BE2C (cell line): ENCODE measurements at regions not wholly inside any gene's neighbourhood (a gene's known extent, or its start where the extent isn't known, plus 50 kb on each side); places are given as distances from the start of the nearest gene placed in this dataset.
"Not testable (repeated sequence)": the region's sequence is repeated elsewhere in the genome, so short reads cannot be mapped to it uniquely, and the experiment has no call there.

Experiments
- DNase-seq: peaks from one replicate; pipeline ENCODE4 v3.0.0-alpha.2; 2020
- H3K27me3 ChIP-seq: fragments of 250-450 bp; sonication (Bioruptor Pico); 2 replicates; pipeline ENCODE4 v1.5.1; 2020; ENCODE audit warnings: mild to moderate bottlenecking
- H3K36me3 ChIP-seq: fragments of 250-450 bp; sonication (Bioruptor Pico); 2 replicates; pipeline ENCODE4 v1.5.1; 2020; ENCODE audit warnings: mild to moderate bottlenecking
- H3K4me1 ChIP-seq: fragments of 250-450 bp; sonication (Bioruptor Pico); 2 replicates; pipeline ENCODE4 v1.5.1; 2020
- H3K4me3 ChIP-seq: 2 replicates; pipeline ENCODE4 v1.5.1; 2011; ENCODE audit warnings: low read depth, low read length
- H3K9me3 ChIP-seq: fragments of 250-450 bp; sonication (Bioruptor Pico); 2 replicates; pipeline ENCODE4 v1.5.1; 2020
- TF ChIP-seq, protein P1 (sequence below): IDR thresholded peaks from 2 replicates; pipeline ENCODE4 v1.5.1; 2012; ENCODE audit warnings: mild to moderate bottlenecking, low read depth, low read length

DNA sequence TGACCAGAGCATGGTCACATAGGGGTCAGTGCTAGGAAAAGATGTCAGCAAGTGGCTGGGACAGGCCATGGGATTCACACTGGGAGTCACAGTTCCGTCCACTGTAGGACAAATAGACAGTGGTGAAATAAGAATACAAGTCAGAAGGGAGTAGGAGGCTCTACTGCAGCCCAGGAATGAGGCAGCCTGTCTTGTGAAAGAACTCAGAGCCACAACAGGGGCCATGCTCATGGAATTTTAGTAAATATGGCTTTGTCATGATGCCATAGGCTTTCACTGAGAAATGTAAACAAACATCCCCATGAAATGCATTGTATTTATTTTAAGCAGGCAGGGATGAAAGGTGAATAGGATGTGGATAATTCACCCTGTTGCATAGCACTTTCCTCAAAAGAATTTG, 504.3 kb downstream of the SOX11 start:
- TF ChIP-seq, protein P1, sequence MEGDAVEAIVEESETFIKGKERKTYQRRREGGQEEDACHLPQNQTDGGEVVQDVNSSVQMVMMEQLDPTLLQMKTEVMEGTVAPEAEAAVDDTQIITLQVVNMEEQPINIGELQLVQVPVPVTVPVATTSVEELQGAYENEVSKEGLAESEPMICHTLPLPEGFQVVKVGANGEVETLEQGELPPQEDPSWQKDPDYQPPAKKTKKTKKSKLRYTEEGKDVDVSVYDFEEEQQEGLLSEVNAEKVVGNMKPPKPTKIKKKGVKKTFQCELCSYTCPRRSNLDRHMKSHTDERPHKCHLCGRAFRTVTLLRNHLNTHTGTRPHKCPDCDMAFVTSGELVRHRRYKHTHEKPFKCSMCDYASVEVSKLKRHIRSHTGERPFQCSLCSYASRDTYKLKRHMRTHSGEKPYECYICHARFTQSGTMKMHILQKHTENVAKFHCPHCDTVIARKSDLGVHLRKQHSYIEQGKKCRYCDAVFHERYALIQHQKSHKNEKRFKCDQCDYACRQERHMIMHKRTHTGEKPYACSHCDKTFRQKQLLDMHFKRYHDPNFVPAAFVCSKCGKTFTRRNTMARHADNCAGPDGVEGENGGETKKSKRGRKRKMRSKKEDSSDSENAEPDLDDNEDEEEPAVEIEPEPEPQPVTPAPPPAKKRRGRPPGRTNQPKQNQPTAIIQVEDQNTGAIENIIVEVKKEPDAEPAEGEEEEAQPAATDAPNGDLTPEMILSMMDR = no peak
- H3K36me3 ChIP-seq = no peaks in the 10 kb centered on the region
- no peaks in the 10 kb centered on the region for H3K4me1 ChIP-seq
- H3K4me3 ChIP-seq = no peak overlapping the region
- no peak for DNase-seq
- H3K27me3 ChIP-seq = no peaks in the 10 kb centered on the region
- H3K9me3 ChIP-seq = no peaks in the 10 kb centered on the region

GRCh38 chr2:6198370-6198919, 506.3 kb downstream of the SOX11 start:
- H3K4me1 ChIP-seq, H3K4me3 ChIP-seq, H3K27me3 ChIP-seq, DNase-seq, H3K36me3 ChIP-seq, H3K9me3 ChIP-seq: not testable (repeated sequence)

DNA sequence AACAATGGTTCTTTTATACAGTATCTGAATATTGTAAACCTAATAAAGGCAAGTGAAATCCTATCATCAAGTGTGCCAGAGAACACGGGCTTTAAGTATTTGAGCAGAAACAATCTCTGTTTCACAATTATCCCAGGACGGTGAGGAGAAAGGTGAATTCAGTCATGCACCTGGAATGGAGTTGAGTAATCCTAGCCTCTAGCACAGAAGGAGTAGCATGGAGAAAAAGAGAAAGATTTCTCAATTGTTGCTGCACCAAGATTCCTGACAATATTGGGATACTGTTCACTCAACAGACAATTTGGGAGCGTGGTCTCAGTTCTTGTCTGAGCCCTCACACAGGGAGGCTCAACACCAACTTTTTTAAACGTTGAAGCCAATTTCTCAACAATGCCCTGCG, 510.6 kb downstream of the SOX11 start:
- no peak for DNase-seq
- H3K9me3 ChIP-seq = no peaks in the 10 kb centered on the region
- H3K4me3 ChIP-seq = no peak overlapping the region
- no peaks in the 10 kb centered on the region for H3K36me3 ChIP-seq
- no peaks in the 10 kb centered on the region for H3K27me3 ChIP-seq
- TF ChIP-seq, protein P1 = no peak
- no peaks in the 10 kb centered on the region for H3K4me1 ChIP-seq

DNA sequence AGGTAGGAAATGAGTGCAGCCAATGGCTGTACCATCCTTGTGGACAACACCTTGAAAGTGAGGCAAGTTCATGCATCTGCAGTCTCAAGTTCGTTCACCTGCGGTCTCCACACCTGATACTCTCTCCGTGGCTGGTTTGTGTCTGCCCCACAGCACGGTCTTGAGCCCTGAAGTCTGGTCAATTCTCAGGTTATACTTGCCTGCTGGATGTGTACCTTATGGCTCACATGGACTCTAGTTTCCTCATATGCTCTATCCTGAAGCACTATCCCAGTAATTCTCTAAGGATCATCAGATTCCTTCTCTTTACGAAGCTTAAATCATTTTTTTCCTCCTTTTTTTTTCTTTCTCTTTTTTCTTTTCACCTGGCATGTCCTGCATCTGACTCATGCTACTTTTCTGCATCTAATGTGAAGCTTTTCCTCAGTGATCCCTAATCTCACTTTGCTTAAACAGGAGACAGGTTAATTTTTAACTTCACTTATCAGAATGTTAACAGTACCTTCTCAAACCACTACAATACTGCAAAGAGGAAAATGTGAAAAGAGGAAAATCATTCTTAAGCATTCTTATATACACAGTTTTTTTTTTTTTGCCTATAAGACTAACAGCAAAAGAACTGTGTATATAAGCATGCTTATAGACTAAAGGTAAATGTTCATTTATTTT, 511.2 kb downstream of the SOX11 start:
- H3K9me3 ChIP-seq = no peaks in the 10 kb centered on the region
- no peak for DNase-seq
- H3K4me3 ChIP-seq = no peak overlapping the region
- H3K4me1 ChIP-seq = no peaks in the 10 kb centered on the region
- H3K27me3 ChIP-seq = no peaks in the 10 kb centered on the region
- H3K36me3 ChIP-seq = no peaks in the 10 kb centered on the region
- TF ChIP-seq, protein P1 = no peak

DNA sequence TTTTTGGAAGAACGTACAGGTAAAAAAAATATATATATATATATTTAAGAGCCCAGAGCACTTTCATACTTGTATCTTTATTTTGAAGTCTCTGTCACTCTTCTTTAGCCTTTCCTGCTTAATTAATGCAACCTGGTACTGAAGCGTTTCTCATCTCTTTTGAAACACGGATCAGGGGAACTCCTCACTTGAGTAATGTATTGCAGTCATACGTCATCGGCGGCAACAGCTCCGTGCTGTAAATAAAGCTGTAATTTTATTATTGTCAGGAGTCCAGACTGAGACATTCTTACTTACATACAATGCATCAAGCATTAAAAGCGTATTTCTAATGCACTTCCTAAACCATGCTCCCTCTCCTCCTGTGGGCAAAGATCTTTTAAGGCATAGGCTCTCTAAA, 514.7 kb downstream of the SOX11 start:
- DNase-seq = no peak
- Histone ChIP-seq H3K27me3 (no peaks in the 10 kb centered on the region), H3K9me3 (no peaks in the 10 kb centered on the region), H3K4me3 (no peak overlapping the region), H3K36me3 (no peaks in the 10 kb centered on the region), H3K4me1 (no peaks in the 10 kb centered on the region)
- TF ChIP-seq, protein P1 = no peak

DNA sequence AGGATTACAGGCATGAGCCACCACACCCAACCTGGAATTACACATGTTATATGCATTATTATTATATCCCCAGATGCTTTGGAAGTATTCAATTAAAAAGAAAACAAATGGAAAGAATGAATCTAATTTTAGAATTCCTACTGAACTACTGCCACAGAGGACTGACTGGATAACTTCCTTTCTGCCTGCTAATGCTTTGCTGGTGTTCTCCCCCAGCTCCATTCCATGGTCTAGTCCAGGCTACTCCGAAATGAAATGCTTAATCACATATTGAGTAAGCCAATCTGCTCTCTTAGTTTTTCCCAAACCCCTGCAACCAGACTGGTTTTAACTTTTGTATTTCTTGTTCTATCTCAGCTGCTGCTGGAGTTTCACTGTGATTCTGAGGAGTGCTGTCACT, 519.1 kb downstream of the SOX11 start:
- H3K27me3 ChIP-seq = no peaks in the 10 kb centered on the region
- H3K4me3 ChIP-seq = no peak overlapping the region
- no peaks in the 10 kb centered on the region for H3K36me3 ChIP-seq
- TF ChIP-seq, protein P1 = no peak
- no peak for DNase-seq
- H3K4me1 ChIP-seq = no peaks in the 10 kb centered on the region
- no peaks in the 10 kb centered on the region for H3K9me3 ChIP-seq

DNA sequence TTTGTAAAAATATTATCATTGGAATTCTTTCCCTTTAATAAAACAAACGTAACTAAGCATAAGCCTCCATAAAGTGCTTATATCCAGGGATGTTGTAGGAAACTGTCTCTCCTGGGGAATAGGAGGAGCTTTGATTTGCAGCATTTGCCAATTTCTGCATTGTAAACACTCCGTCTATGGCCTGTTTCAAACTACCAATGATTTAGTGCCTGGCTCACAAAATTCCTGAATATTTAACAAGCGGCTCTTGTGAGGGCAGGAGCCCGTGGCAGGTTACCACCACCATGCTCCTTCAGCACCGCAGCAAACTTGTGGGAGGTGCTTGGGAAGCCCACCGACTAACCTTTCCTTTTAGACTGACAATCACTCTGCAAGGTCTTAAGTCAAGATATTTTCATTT, 520.3 kb downstream of the SOX11 start:
- Histone ChIP-seq H3K36me3 (no peaks in the 10 kb centered on the region), H3K9me3 (no peaks in the 10 kb centered on the region), H3K4me1 (no peaks in the 10 kb centered on the region), H3K27me3 (no peaks in the 10 kb centered on the region), H3K4me3 (no peak overlapping the region)
- TF ChIP-seq, protein P1 = no peak
- no peak for DNase-seq
